ENCODE measurements at regions not wholly inside any gene's neighbourhood (a gene's known extent, or its start where the extent isn't known, plus 50 kb on each side); places are given as distances from the start of the nearest gene placed in this dataset.
"Not testable (repeated sequence)": the region's sequence is repeated elsewhere in the genome, so short reads cannot be mapped to it uniquely, and the experiment has no call there.

DNA sequence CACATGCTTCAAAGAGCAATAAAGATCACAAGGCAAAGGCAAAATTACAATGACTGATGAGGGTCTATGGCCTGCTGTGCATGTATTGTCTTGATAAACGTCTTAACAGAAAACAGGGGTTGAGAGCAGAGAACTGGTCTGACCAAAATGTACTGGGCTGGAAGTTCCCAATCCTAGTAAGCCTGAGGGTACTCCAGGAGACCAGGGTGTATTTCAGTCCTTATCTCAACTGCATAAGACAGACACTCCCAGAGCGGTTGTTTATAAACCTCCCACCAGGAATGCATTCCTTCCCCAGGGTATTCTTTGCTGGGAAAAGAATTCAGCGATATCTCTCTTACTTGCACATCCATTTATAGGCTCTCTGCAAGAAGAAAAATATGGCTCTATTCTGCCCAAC, 521.8 kb upstream of the GNPDA2 start:
- TF ChIP-seq, protein P1, sequence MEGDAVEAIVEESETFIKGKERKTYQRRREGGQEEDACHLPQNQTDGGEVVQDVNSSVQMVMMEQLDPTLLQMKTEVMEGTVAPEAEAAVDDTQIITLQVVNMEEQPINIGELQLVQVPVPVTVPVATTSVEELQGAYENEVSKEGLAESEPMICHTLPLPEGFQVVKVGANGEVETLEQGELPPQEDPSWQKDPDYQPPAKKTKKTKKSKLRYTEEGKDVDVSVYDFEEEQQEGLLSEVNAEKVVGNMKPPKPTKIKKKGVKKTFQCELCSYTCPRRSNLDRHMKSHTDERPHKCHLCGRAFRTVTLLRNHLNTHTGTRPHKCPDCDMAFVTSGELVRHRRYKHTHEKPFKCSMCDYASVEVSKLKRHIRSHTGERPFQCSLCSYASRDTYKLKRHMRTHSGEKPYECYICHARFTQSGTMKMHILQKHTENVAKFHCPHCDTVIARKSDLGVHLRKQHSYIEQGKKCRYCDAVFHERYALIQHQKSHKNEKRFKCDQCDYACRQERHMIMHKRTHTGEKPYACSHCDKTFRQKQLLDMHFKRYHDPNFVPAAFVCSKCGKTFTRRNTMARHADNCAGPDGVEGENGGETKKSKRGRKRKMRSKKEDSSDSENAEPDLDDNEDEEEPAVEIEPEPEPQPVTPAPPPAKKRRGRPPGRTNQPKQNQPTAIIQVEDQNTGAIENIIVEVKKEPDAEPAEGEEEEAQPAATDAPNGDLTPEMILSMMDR (IDR thresholded peaks at IDR 0.05), result not testable (repeated sequence)
- TF ChIP-seq POLR2A (IDR thresholded peaks at IDR 0.05), result not testable (repeated sequence)

All from uterus (tissue), 2 donors.